ENCODE measurements at regions not wholly inside any gene's neighbourhood (a gene's known extent, or its start where the extent isn't known, plus 50 kb on each side); places are given as distances from the start of the nearest gene placed in this dataset.

DNA sequence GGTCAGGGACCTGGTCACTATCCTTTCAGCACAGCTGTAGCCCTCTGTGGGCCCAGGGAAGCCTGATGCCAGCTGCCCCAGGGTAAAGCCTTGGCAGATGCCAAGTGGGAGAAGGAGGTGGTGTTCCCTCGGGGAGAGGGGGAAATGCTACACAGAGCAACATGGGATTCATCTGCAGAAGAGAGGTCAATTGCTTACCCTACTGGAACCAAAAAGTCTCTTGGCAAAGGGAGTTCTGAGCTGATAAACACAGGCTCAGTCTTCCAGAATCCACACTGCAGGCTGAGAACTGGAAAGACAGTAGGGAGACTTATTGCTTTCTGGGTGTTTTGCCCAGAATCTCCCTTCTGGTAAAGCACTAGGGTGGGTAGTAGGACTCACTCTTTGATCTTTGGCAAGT, 100.1 kb upstream of the NEO1 start:
- Histone ChIP-seq H3K27me3 (no peaks in the 10 kb centered on the region), H3K36me3 (no peaks in the 10 kb centered on the region), H3K9me3 (peaks cover 10% of the 10 kb centered on the region), H3K27ac (no peak overlapping the region), H3K4me1 (no peaks in the 10 kb centered on the region), H3K4me3 (no peak overlapping the region)
- TF ChIP-seq, protein P1, sequence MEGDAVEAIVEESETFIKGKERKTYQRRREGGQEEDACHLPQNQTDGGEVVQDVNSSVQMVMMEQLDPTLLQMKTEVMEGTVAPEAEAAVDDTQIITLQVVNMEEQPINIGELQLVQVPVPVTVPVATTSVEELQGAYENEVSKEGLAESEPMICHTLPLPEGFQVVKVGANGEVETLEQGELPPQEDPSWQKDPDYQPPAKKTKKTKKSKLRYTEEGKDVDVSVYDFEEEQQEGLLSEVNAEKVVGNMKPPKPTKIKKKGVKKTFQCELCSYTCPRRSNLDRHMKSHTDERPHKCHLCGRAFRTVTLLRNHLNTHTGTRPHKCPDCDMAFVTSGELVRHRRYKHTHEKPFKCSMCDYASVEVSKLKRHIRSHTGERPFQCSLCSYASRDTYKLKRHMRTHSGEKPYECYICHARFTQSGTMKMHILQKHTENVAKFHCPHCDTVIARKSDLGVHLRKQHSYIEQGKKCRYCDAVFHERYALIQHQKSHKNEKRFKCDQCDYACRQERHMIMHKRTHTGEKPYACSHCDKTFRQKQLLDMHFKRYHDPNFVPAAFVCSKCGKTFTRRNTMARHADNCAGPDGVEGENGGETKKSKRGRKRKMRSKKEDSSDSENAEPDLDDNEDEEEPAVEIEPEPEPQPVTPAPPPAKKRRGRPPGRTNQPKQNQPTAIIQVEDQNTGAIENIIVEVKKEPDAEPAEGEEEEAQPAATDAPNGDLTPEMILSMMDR (IDR thresholded peaks at IDR 0.05), result no peak
- no peak for TF ChIP-seq POLR2A (IDR thresholded peaks at IDR 0.05)
- TF ChIP-seq POLR2AphosphoS5 (IDR thresholded peaks at IDR 0.05; ENCODE audit: insufficient read depth in 1 of 2, low read depth in 1 of 2), result no peak
- intact Hi-C loops (cut with DNase I), result no loop called here
- peak in 1 of 2 donors; percentile 25 for DNase-seq (ENCODE audit: extremely low spot score in 2 of 2)

GRCh38 chr15:72948662-72949061, 103.6 kb upstream of the NEO1 start:
- Histone ChIP-seq H3K36me3 (no peaks in the 10 kb centered on the region), H3K27me3 (no peaks in the 10 kb centered on the region), H3K9me3 (peaks cover 13% of the 10 kb centered on the region), H3K4me3 (no peak overlapping the region), H3K27ac (no peak overlapping the region), H3K4me1 (no peaks in the 10 kb centered on the region)
- DNase-seq (ENCODE audit: extremely low spot score in 2 of 2), result no peak
- intact Hi-C loops (cut with DNase I), result no loop called here
- TF ChIP-seq, protein P1 (IDR thresholded peaks at IDR 0.05), result no peak
- TF ChIP-seq POLR2A (IDR thresholded peaks at IDR 0.05), result no peak
- no peak for TF ChIP-seq POLR2AphosphoS5 (IDR thresholded peaks at IDR 0.05; ENCODE audit: insufficient read depth in 1 of 2, low read depth in 1 of 2)

DNA sequence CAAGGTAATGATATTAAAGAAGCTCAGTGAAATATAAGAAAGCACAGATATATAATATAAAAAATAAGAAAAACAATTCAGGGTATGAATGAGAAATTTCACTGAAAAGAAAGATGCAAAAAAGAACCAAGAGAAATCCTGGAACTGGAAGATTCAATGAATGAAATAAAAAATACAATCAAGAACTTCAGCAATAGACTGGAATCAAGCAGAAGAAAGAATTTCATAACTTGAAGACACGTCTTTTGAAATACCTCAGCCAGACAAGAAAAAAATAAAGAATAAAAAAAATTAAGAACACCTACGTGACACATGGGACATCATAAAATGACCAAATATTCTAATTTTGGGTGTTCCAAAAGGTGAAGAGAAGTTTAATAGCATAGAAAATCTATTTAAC, 104.6 kb upstream of the NEO1 start:
- intact Hi-C loops (cut with DNase I), result no loop called here
- H3K4me3 ChIP-seq, result no peak overlapping the region
- no peaks in the 10 kb centered on the region for H3K36me3 ChIP-seq
- H3K9me3 ChIP-seq, result peaks cover 13% of the 10 kb centered on the region
- H3K27me3 ChIP-seq, result no peaks in the 10 kb centered on the region
- DNase-seq (ENCODE audit: extremely low spot score in 2 of 2), result no peak
- TF ChIP-seq, protein P1 (IDR thresholded peaks at IDR 0.05), result no peak
- TF ChIP-seq POLR2A (IDR thresholded peaks at IDR 0.05) (no peak), POLR2AphosphoS5 (IDR thresholded peaks at IDR 0.05; ENCODE audit: insufficient read depth in 1 of 2, low read depth in 1 of 2) (no peak)
- no peak overlapping the region for H3K27ac ChIP-seq
- no peaks in the 10 kb centered on the region for H3K4me1 ChIP-seq

GRCh38 chr15:72944565-72944964, 107.7 kb upstream of the NEO1 start:
- H3K4me1 ChIP-seq, result no peaks in the 10 kb centered on the region
- DNase-seq (ENCODE audit: extremely low spot score in 2 of 2), result no peak
- no peaks in the 10 kb centered on the region for H3K36me3 ChIP-seq
- no peak for TF ChIP-seq POLR2A (IDR thresholded peaks at IDR 0.05)
- H3K27me3 ChIP-seq, result no peaks in the 10 kb centered on the region
- intact Hi-C loops (cut with DNase I), result no loop called here
- no peak overlapping the region for H3K27ac ChIP-seq
- peaks cover 13% of the 10 kb centered on the region for H3K9me3 ChIP-seq
- H3K4me3 ChIP-seq, result no peak overlapping the region

DNA sequence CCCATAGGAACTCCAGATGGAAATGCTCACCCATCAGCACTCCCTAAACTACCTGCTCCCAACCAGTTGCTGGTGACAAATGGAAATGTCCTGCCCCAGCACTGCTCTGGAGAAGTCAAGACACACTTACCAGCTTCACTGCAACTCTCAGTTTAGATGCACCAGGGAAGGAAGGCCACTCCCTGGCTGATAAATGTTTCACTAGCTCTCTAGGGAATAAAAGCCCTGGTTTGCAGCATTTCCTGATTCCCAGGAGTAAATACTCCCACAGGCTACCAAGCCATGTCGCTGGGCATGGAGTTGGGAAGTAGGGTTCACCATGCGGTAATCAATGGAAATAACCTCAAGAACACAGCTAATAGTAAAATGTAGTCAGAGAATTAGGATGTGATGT, 112.0 kb upstream of the NEO1 start:
- TF ChIP-seq, protein P1 (IDR thresholded peaks at IDR 0.05), result no peak
- no peak for TF ChIP-seq POLR2A (IDR thresholded peaks at IDR 0.05)
- no peak for TF ChIP-seq POLR2AphosphoS5 (IDR thresholded peaks at IDR 0.05; ENCODE audit: insufficient read depth in 1 of 2, low read depth in 1 of 2)
- no peaks in the 10 kb centered on the region for H3K36me3 ChIP-seq
- H3K4me3 ChIP-seq, result no peak overlapping the region
- intact Hi-C loops (cut with DNase I), result no loop called here
- no peaks in the 10 kb centered on the region for H3K4me1 ChIP-seq
- H3K27me3 ChIP-seq, result no peaks in the 10 kb centered on the region
- no peaks in the 10 kb centered on the region for H3K9me3 ChIP-seq
- peak in 1 of 2 donors; percentile 34 for DNase-seq (ENCODE audit: extremely low spot score in 2 of 2)
- no peak overlapping the region for H3K27ac ChIP-seq
